Activated gamma-delta T cell treated with Interleukin-2 at 50 U/mL for 16 hours (primary cell): ENCODE measurements at regions not wholly inside any gene's neighbourhood (a gene's known extent, or its start where the extent isn't known, plus 50 kb on each side); places are given as distances from the start of the nearest gene placed in this dataset.

Experiments
- DNase-seq: peaks from one replicate; pipeline ENCODE4 v3.0.0-alpha.2; 2020

GRCh38 chr2:120829633-120830025, 94.0 kb downstream of the GLI2 start:
- no peak for DNase-seq

GRCh38 chr2:120830096-120830830, 94.6 kb downstream of the GLI2 start:
- no peak for DNase-seq

DNA sequence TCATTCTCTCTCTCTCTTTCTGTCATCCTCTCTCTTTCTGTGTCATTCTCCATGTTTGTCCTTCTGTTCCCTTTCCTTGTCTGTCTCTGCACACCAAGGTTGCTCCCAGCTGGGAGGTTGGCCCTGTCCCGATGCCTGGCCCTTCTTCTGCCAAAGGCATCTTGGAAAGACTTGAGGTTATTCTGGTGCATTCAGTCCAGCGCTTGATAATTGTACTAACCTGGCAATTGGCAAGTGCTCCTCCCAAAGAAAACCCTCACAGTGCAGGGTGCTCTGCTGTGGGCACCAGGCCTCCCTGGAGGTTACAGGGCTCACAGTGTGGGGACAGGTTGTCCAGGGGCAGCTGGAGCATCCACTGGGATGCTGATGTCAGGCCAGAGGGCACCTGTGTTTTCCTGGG, 95.4 kb downstream of the GLI2 start:
- DNase-seq, result no peak

GRCh38 chr2:120831891-120832290, 96.2 kb downstream of the GLI2 start:
- DNase-seq, result no peak

DNA sequence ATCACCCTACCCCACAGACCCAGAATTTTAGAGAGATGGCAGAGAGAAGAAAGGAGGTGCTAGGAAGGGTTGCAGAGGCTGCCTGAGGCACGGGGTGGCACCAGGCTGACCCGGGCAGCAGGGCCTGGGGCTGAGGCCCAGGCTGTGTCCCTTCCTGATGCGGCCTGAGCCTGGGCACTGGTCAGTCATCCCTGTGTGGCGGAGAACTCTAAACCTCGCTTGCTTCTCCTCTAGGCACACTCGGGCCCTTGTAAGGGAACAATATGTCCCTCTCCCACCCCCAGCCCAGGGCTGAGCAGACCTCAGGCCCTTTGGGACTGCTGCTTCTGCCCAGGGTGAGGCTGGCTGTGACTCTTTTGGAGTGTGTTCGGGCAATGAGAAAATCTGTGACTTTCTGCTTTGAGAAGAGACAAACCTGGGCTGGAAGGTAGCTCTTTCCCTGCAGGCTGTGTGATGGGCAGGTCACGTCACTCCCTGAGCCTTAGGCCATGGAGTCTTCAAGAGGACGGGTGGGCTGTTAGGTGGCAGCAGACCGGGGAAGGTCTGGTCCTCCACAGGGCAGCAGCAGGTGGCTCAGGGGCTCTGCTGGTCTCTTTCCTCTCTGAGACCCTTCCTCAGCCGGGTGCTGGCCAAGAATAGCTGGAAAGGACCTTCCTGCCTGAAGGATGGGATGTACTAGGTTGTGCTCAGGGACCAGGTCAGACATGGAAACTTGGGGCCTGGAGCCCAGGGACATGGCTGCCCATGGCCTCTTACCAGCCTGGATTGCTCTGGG, 96.8 kb downstream of the GLI2 start:
- DNase-seq, result no peak

- DNase-seq, result no peak
Measured at GRCh38 chr2:120833127-120833675, 97.5 kb downstream of the GLI2 start.

- no peak for DNase-seq
Measured at GRCh38 chr2:120834206-120834605, 98.5 kb downstream of the GLI2 start.

GRCh38 chr2:120836281-120836680, 100.6 kb downstream of the GLI2 start:
- DNase-seq, result no peak

- DNase-seq, result no peak
Measured at GRCh38 chr2:120840795-120841487, 105.3 kb downstream of the GLI2 start.

DNA sequence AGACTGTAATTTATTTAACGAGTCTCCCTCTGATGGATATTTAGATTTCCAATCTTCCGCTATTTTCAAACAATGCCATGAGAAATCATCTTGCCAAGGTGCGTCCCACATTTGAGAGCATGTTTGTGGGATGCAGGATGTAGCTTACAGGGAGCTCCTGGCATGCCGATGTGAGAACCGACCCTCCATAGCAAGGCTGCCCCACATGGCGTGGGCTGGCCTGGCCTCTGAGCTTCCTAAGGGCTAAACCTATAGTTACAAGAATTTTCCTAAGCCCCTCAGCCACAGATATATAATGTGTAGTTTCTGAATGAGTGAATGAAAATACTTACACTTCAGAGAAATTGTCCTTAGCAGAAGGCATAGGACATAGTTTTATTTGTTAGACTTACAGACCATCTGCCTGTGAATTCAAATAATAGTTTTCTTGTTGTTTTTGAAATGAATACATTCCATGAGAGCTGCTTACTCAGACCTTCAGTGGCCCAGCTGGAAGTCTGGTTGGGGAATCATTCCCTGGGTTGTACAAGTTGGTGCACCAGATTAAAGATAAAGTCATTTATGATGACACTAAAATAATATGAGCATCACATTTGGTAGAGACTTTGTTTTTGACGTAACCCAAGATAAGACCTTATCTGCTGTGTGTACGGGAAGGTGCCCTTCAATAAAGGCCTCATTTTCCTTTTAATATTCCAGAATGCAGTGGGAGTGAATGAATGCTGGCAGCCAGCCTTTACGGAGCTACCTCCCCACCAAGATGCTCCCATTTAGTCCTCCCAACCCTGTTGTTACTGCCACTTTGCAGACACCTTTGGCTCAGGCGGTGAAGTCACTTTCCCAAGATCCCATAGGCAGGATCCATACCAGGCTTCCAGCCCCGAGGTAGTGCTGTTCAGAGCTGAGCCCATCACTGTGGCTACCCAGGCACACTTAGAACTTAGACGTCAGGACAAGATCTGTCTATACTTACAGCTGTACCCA, 107.1 kb downstream of the GLI2 start:
- DNase-seq, result no peak

DNA sequence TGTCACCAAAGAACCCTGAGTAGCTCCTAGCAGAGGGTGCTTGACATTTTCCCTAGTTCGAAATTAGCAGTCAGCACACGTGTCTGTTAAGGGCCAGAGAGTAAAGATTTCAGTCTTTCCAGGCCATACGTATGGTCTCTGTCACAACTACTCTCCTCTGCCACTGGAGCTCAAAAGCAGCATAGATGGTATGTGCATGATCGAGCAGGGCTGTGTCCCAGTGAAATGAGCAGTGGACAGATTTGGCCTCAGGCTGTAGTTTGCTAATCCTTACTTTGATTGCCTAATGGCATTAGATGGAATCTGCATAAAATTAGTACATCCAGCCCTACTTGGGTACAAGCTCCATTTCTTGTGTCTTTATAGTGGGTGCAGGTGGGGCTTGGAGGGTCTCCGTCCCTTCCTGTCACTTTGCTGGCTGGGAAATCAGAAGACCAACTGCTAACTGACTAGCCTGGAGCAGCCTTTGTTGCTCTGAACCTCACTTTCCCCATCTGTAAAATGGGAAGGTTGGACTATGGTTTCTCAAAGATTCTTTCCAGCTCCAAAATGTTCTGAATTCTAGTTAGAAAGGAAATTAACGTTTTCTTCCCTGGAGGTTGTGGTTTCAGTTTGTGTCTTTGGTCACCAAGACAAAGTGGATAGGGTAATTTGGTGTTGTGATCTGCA, 108.5 kb downstream of the GLI2 start:
- DNase-seq, result no peak

DNA sequence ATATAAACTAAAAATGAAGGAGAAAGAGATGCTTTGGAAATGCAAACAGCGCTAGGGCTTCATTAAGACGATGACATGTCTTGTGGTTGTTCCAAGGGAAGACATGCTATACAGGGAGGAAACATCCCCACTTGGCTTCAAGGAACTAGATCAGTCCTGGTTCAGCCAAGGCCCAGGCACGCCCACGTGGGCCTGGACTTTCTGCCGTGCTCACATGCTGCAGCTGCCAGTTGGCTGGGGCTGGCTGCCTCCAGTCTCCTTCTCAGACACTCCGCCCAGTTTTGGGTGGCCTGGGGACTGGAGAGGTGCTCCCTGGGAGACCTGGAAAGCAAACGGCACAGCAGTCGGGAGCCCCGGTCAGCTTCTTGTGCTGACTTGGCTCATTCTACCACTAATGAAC, 109.6 kb downstream of the GLI2 start:
- no peak for DNase-seq

- DNase-seq, result no peak
Measured at GRCh38 chr2:120846406-120847095, 110.9 kb downstream of the GLI2 start.

GRCh38 chr2:120847700-120848321, 112.1 kb downstream of the GLI2 start:
- no peak for DNase-seq

DNA sequence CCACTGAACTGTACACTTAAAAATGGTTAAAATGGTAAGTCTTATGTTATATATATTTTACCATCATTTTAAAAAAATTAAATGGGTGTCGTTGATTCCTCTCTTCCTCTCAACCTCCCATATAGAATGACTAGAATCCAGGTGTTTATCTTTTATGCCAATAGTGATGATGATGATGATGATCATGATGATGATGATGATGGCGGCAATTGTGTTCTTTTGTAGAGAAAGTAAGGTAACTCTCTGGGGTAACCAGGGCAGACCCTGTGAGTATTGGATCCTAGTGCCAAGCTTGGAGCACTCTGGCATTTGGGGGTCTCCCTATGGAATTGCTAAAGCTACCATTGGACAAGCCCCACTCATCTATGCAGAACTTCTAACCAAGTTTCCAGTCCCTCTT, 113.6 kb downstream of the GLI2 start:
- DNase-seq, result no peak

DNA sequence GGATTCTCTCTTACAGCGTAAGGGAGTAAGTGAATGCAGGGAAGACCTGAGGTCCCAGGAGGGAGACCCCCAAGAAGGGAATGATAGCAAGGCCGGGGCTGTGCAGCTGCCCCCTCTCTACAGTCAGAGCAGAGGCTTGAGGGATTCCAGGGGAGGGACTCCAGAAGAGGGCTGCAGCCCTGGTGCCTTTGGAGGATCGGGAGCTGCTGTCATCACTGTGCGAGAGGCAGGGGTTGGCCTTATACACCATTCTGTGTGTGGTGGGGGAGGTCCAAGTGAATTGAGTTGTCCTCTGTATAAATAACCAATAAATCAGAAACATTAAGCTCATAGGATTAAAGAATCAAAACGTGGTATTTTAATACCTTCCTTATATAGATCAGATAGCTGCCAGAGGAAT, 114.9 kb downstream of the GLI2 start:
- no peak for DNase-seq

GRCh38 chr2:120851116-120851773, 115.6 kb downstream of the GLI2 start:
- no peak for DNase-seq

- no peak for DNase-seq
Measured at GRCh38 chr2:120852200-120852815, 116.6 kb downstream of the GLI2 start.

- no peak for DNase-seq
Measured at GRCh38 chr2:120853306-120854013, 117.8 kb downstream of the GLI2 start.
